ENCODE measurements at regions not wholly inside any gene's neighbourhood (a gene's known extent, or its start where the extent isn't known, plus 50 kb on each side); places are given as distances from the start of the nearest gene placed in this dataset.

GRCh38 chr18:2213905-2214304 is 357.4 kb downstream of the METTL4 start:
- Histone ChIP-seq H3K9me3 (no peaks in the 10 kb centered on the region), H3K4me3 (no peak overlapping the region), H3K4me1 (no peaks in the 10 kb centered on the region), H3K27me3 (ENCODE audit: insufficient read depth in 3 of 3, low read length in 2 of 3) (no peaks in the 10 kb centered on the region), H3K36me3 (ENCODE audit: insufficient read depth in 1 of 2, low read depth in 1 of 2) (no peaks in the 10 kb centered on the region), H3K27ac (no peak overlapping the region)
- intact Hi-C loops (cut with DNase I) = loop anchor here in 1 of 2 donors (10.0 kb wide), 1 partner anchor 59 kb away; no protein-coding TSS in a partner anchor
- TF ChIP-seq, protein P1, sequence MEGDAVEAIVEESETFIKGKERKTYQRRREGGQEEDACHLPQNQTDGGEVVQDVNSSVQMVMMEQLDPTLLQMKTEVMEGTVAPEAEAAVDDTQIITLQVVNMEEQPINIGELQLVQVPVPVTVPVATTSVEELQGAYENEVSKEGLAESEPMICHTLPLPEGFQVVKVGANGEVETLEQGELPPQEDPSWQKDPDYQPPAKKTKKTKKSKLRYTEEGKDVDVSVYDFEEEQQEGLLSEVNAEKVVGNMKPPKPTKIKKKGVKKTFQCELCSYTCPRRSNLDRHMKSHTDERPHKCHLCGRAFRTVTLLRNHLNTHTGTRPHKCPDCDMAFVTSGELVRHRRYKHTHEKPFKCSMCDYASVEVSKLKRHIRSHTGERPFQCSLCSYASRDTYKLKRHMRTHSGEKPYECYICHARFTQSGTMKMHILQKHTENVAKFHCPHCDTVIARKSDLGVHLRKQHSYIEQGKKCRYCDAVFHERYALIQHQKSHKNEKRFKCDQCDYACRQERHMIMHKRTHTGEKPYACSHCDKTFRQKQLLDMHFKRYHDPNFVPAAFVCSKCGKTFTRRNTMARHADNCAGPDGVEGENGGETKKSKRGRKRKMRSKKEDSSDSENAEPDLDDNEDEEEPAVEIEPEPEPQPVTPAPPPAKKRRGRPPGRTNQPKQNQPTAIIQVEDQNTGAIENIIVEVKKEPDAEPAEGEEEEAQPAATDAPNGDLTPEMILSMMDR (IDR thresholded peaks at IDR 0.05) = no peak
- ATAC-seq = no peak
- WGBS, 3 donors = 91 to 95% (median 93%) methylated on average over 2 of the region's 2 CpGs
- DNase-seq = no peak

- Histone ChIP-seq H3K4me3 (no peak overlapping the region), H3K27ac (no peak overlapping the region), H3K36me3 (ENCODE audit: insufficient read depth in 1 of 2, low read depth in 1 of 2) (no peaks in the 10 kb centered on the region), H3K9me3 (no peaks in the 10 kb centered on the region), H3K27me3 (ENCODE audit: insufficient read depth in 3 of 3, low read length in 2 of 3) (no peaks in the 10 kb centered on the region), H3K4me1 (no peaks in the 10 kb centered on the region)
- TF ChIP-seq, protein P1 (IDR thresholded peaks at IDR 0.05) = no peak
- no peak for ATAC-seq
- DNase-seq = no peak
- WGBS, 3 donors = 44 to 52% (median 52%) methylated on average over 2 of the region's 2 CpGs
- intact Hi-C loops (cut with DNase I) = loop anchor here in 1 of 2 donors (10.0 kb wide), 1 partner anchor 63 kb away; no protein-coding TSS in a partner anchor
Measured at GRCh38 chr18:2217356-2217755, 353.9 kb downstream of the METTL4 start.

DNA sequence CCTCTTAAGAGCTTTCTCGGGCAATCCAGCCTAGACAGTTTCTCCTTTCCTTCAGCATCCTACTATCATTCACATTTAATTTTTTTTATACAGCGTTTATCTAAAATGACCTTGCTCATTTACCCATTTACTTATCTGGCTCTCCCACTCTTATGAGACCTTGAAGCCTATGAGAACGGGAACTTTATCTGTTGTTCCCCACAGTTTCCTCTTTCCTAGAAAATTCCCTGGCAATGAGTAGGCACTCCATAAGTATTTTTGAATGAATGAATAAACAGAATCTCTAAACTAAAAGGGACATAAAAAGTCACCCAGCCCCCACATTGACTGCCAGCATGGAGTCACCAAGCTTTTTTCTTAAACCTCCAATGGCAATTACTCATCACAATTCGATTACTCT is 353.2 kb downstream of the METTL4 start:
- Histone ChIP-seq H3K4me1 (no peaks in the 10 kb centered on the region), H3K9me3 (no peaks in the 10 kb centered on the region), H3K27me3 (ENCODE audit: insufficient read depth in 3 of 3, low read length in 2 of 3) (no peaks in the 10 kb centered on the region), H3K4me3 (no peak overlapping the region), H3K36me3 (ENCODE audit: insufficient read depth in 1 of 2, low read depth in 1 of 2) (no peaks in the 10 kb centered on the region), H3K27ac (no peak overlapping the region)
- intact Hi-C loops (cut with DNase I) = loop anchor here in 1 of 2 donors (10.0 kb wide), 1 partner anchor 63 kb away; no protein-coding TSS in a partner anchor
- WGBS, 3 donors = 72 to 74% (median 73%) methylated on average over 4 of the region's 4 CpGs
- TF ChIP-seq, protein P1 (IDR thresholded peaks at IDR 0.05) = no peak
- ATAC-seq (no peak), DNase-seq (no peak)

DNA sequence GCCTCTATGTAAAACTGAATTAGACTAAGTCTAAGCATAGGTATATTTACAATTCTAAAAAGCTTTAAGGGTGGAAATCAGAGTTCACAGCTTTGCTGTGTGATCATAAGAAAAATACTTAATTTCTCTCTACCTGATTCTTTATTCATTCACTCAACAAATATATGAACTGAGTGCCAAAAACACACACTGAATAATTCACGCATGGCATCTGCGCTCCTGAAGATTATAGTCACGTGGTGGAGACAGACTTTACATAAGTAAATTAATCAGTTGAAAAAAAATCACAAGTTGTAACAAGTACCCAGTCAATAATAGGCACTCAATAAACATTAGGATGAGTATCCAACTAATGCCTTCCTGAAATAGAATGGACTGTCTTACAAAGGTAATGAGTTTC is 351.6 kb downstream of the METTL4 start:
- intact Hi-C loops (cut with DNase I) = loop anchor here in 1 of 2 donors (10.0 kb wide), 1 partner anchor 65 kb away; no protein-coding TSS in a partner anchor
- no peak for ATAC-seq

More for the DNA sequence above, 351.6 kb downstream of the METTL4 start:
- Histone ChIP-seq H3K27ac (no peak overlapping the region), H3K27me3 (ENCODE audit: insufficient read depth in 3 of 3, low read length in 2 of 3) (no peaks in the 10 kb centered on the region), H3K9me3 (no peaks in the 10 kb centered on the region), H3K36me3 (ENCODE audit: insufficient read depth in 1 of 2, low read depth in 1 of 2) (no peaks in the 10 kb centered on the region), H3K4me1 (no peaks in the 10 kb centered on the region), H3K4me3 (no peak overlapping the region)
- 70 to 82% (median 80%) methylated on average over 3 of the region's 3 CpGs for whole genome bisulfite sequencing, 3 donors
- DNase-seq = no peak
- TF ChIP-seq, protein P1 (IDR thresholded peaks at IDR 0.05) = no peak
